ENCODE measurements at regions not wholly inside any gene's neighbourhood (a gene's known extent, or its start where the extent isn't known, plus 50 kb on each side); places are given as distances from the start of the nearest gene placed in this dataset.

DNA sequence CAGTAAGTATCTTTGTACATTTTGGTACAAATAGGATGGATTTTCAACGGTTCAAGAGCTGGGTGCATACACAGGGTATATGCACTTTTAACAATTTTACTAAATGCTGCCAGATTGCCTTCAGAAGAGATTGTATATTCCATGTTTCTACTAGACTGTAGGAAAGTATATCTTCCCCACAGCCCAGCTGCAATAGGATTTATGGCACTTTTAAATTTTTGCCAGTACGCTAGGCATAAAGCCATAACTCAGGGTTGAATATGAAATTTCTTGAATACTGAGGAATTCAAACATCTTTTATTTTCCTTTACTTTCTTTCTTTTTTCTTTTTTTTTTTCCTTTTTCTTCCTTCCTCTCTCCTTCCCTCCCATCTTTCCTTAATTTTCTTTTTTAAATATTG is 78.7 kb upstream of the SULF2 start:
- H3K4me3 ChIP-seq (ENCODE audit: low read depth, low read length), result no peak overlapping the region
- peak in 1 of 6 donors; percentile 34 for DNase-seq (ENCODE audit: low read depth in 4 of 6, low spot score in 6 of 6)
- no peak overlapping the region for H3K27ac ChIP-seq (ENCODE audit: low read depth, low read length)
- peaks cover 2% of the 10 kb centered on the region for H3K27me3 ChIP-seq (ENCODE audit: control insufficient read depth, insufficient read depth, low read length)
- no peaks in the 10 kb centered on the region for H3K9me3 ChIP-seq (ENCODE audit: control insufficient read depth, insufficient read depth, low read length)
- peaks cover 4% of the 10 kb centered on the region for H3K4me1 ChIP-seq (ENCODE audit: control insufficient read depth, insufficient read depth, low read length)
- no CpG with 5 or more reads among the region's 2 CpGs for WGBS (ENCODE audit: insufficient coverage)
- no peaks in the 10 kb centered on the region for H3K36me3 ChIP-seq (ENCODE audit: control insufficient read depth, insufficient read depth, low read length)

DNA sequence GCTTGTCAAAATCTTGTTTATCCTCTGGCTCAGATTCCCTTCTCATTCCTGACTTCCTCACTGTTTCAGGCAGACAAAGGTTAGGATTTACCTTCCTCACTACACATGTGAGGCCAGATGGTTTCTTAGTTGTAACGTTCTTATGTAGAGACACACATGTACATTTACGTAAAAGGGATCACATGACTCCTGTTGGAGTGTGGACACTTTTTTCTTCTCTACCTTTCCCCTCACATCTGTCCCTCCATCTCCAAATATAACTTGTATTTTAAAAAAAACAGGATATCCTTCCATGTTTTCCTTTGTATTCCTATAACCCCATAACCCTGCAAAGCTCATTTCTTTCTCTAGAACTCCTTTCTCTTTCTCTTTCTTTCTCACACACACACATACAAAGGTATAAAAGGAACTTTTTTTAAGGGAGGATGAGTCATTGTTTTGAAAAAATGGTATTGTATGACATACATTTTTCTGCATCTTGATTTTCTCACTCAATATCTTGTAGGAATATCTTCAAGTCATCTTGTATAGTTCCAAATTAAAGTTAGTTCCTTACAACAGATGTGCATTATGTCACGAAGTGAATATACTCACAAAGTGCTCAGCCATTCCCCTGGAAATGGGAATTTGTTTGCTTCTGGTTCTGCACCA is 78.2 kb upstream of the SULF2 start:
- Histone ChIP-seq H3K4me3 (ENCODE audit: low read depth, low read length) (no peak overlapping the region), H3K27me3 (ENCODE audit: control insufficient read depth, insufficient read depth, low read length) (peaks cover 2% of the 10 kb centered on the region), H3K4me1 (ENCODE audit: control insufficient read depth, insufficient read depth, low read length) (peaks cover 4% of the 10 kb centered on the region), H3K27ac (ENCODE audit: low read depth, low read length) (no peak overlapping the region), H3K9me3 (ENCODE audit: control insufficient read depth, insufficient read depth, low read length) (no peaks in the 10 kb centered on the region), H3K36me3 (ENCODE audit: control insufficient read depth, insufficient read depth, low read length) (no peaks in the 10 kb centered on the region)
- DNase-seq (ENCODE audit: low read depth in 4 of 6, low spot score in 6 of 6), result peak in 1 of 6 donors; percentile 21
- WGBS (ENCODE audit: insufficient coverage), result 100% methylated on average over 1 of the region's 3 CpGs

DNA sequence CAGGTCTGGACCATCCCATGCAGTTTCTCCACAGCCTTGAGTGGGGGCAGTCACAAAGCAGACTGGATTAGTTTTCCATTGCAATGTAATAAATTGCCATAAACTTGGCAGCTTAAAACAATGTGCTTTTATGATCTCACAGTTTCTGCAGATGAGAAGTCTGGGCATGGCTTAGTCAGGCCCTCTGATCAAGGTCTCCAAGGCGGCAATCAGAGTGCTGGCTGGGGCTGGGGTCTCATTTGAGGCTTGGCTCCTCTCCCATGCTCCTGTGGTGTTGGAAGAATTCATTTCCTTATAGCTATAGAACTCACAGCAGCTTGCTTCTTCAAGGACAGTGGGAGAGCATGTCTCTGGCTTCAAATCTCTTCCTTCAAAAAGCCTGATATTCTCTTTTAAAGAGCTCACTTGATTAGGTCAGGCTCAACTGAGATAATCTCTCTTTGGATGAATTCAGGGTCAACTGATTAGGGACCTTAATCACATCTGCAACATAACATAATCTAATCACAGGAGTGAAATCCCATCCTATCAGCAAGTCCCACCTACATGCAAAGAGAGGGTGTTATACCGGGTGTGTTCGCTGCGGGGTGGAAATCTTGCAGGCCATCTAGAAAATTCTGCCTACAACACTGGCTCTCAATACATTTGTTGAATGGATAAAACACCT is 77.4 kb upstream of the SULF2 start:
- Histone ChIP-seq H3K27me3 (ENCODE audit: control insufficient read depth, insufficient read depth, low read length) (peaks cover 2% of the 10 kb centered on the region), H3K36me3 (ENCODE audit: control insufficient read depth, insufficient read depth, low read length) (no peaks in the 10 kb centered on the region), H3K9me3 (ENCODE audit: control insufficient read depth, insufficient read depth, low read length) (no peaks in the 10 kb centered on the region), H3K4me3 (ENCODE audit: low read depth, low read length) (no peak overlapping the region), H3K27ac (ENCODE audit: low read depth, low read length) (no peak overlapping the region), H3K4me1 (ENCODE audit: control insufficient read depth, insufficient read depth, low read length) (peaks cover 8% of the 10 kb centered on the region)
- WGBS (ENCODE audit: insufficient coverage), result 100% methylated on average over 3 of the region's 4 CpGs
- no peak for DNase-seq (ENCODE audit: low read depth in 4 of 6, low spot score in 6 of 6)

DNA sequence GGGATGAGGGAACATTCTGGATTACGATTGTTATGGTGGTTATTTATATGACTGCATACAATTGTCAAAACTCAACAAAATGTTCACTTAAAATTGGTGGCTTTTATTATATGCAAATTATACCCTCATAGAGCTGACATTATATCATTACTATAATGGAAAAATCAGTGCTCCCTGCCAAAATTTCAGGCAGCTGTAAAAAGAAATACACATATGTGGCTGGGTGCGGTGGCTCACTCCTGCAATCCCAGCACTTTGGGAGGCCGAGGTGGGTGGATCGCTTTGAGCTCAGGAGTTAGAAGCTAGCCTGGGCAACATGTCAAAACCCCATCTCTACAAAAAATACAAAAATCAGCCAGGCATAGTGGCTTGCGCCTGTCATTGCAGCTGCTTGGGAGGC is 75.8 kb upstream of the SULF2 start:
- no peaks in the 10 kb centered on the region for H3K36me3 ChIP-seq (ENCODE audit: control insufficient read depth, insufficient read depth, low read length)
- no peak overlapping the region for H3K4me3 ChIP-seq (ENCODE audit: low read depth, low read length)
- DNase-seq (ENCODE audit: low read depth in 4 of 6, low spot score in 6 of 6), result no peak
- 100% methylated on average over 1 of the region's 5 CpGs for WGBS (ENCODE audit: insufficient coverage)
- H3K27ac ChIP-seq (ENCODE audit: low read depth, low read length), result no peak overlapping the region
- no peaks in the 10 kb centered on the region for H3K9me3 ChIP-seq (ENCODE audit: control insufficient read depth, insufficient read depth, low read length)
- H3K27me3 ChIP-seq (ENCODE audit: control insufficient read depth, insufficient read depth, low read length), result peaks cover 2% of the 10 kb centered on the region
- peaks cover 19% of the 10 kb centered on the region for H3K4me1 ChIP-seq (ENCODE audit: control insufficient read depth, insufficient read depth, low read length)

DNA sequence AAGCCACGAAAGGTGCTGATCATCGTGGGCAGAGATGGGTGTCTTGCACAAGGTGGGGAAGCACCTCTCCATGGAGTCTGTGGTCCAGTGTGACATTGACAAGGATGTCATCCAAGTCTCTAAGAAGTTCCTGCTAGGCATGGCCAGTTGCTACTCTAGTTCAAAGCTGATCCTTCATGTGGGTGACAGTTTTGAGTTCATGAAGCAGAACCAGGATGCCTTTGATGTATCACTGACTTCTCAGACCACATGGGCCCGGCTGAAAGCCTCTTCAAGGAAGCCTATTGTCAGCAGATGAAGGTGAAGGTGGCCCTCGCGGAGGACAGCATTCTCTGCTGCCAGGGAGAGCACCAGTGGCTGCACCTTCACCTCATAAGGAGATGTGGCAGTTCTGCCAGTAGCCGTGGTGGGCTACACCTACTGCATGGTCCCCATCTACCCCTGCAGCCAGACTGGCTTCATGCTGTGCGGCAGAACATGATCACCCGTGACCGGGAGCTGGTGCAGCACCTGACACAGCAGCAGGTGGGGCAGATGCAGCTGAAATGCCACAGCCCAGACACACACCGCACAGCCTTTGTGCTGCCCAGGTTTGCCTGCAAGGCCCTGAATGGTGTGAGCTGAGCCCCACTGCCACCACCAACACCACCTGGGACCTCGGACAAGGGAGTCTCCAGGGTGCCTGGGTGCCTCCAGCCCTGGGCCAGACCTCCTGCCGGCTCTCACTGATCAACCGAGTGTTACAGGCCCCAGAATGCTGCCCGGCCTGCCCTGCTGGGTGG is 75.0 kb upstream of the SULF2 start:
- H3K27me3 ChIP-seq (ENCODE audit: control insufficient read depth, insufficient read depth, low read length), result no peaks in the 10 kb centered on the region
- 89% methylated on average over 12 of the region's 14 CpGs for WGBS (ENCODE audit: insufficient coverage)
- no peaks in the 10 kb centered on the region for H3K36me3 ChIP-seq (ENCODE audit: control insufficient read depth, insufficient read depth, low read length)
- H3K9me3 ChIP-seq (ENCODE audit: control insufficient read depth, insufficient read depth, low read length), result no peaks in the 10 kb centered on the region
- DNase-seq (ENCODE audit: low read depth in 4 of 6, low spot score in 6 of 6), result no peak
- peaks cover 19% of the 10 kb centered on the region for H3K4me1 ChIP-seq (ENCODE audit: control insufficient read depth, insufficient read depth, low read length)
- no peak overlapping the region for H3K27ac ChIP-seq (ENCODE audit: low read depth, low read length)
- no peak overlapping the region for H3K4me3 ChIP-seq (ENCODE audit: low read depth, low read length)

DNA sequence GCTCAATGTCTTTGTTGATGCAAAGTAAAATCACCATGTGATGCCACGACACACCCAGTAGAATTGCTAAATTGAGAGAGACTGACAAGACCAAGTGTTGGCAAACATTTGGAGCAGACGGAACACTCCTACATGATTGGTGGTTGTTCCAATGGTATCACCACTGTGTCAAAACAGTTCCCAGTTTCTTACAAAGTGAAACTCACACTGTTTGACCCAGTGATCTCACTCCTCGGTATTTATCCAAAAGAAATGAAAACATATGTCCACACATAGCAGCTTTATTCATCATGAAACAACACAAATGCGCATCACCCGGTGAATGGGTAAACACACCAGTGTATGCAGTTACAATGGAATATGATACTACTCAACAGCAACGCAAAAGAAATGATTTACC is 74.0 kb upstream of the SULF2 start:
- 88% methylated on average over 6 of the region's 6 CpGs for WGBS (ENCODE audit: insufficient coverage)
- Histone ChIP-seq H3K4me3 (ENCODE audit: low read depth, low read length) (no peak overlapping the region), H3K36me3 (ENCODE audit: control insufficient read depth, insufficient read depth, low read length) (no peaks in the 10 kb centered on the region), H3K27ac (ENCODE audit: low read depth, low read length) (no peak overlapping the region), H3K27me3 (ENCODE audit: control insufficient read depth, insufficient read depth, low read length) (peaks cover 2% of the 10 kb centered on the region), H3K9me3 (ENCODE audit: control insufficient read depth, insufficient read depth, low read length) (peaks cover 4% of the 10 kb centered on the region), H3K4me1 (ENCODE audit: control insufficient read depth, insufficient read depth, low read length) (peaks cover 19% of the 10 kb centered on the region)
- peak in 1 of 6 donors; percentile 47 for DNase-seq (ENCODE audit: low read depth in 4 of 6, low spot score in 6 of 6)

DNA sequence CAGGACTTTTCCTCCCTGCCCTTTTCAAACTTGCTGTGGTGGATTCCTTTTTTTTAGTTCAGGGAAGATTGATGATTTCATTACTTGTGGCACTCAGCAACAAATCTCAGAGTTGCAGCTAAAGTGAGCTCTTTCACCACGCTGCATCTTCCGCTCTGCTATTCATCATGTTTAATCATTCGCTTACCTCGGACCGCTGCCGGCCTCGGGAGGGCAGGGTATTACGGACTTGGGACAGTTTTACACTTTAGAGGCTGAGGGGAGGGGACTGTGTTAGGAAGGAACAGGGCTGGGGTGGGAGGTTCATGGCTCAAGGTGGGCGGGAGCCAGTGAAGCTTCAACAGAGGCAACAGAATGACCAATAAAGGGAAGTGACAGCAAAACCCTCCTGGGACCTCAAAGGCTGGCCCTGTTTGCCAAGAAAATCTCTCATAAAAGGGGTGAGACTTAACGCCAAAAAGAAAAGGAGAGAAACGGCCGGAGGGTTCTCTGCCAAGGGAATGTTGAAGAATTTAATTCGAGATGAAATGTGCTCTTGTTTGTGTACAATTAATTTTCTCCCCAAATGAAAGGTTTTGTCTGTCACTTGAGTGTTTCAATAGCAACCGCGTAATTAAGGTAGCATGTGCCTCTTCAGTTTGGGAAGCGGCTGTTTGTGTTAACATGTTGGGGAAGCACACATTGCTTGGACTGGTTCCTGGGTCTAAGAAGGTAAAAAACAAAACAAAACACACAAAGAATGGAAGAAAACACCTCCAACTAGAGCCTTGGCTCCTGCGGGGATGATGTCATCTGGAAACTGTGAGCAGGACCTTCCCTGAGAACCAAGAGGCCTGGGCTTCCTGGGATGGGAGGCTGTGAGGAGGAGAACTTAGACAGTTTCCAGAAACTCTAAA is 72.5 kb upstream of the SULF2 start:
- peak in 2 of 6 donors; percentile 79 to 80 for DNase-seq (ENCODE audit: low read depth in 4 of 6, low spot score in 6 of 6)

DNA sequence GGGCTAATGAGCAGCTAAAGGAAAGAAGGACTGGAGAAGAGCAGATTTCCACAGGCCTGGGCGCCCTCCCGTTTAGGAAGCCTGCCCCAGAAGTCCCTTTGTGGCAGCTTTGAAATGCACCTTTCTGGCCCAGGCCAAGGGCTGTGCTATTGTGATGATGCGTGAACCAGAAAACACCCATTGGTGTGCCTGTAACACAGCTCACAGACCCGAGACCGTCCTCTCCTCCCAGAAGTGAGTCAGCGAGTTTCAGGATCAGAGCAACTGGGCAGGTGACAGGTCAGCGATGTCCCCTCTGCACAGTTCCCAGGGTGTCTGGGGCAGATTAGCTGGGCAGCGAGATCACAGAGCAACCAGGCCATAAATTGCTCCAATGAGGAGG is 71.9 kb upstream of the SULF2 start:
- Histone ChIP-seq H3K4me1 (ENCODE audit: control insufficient read depth, insufficient read depth, low read length) (peaks cover 19% of the 10 kb centered on the region), H3K27me3 (ENCODE audit: control insufficient read depth, insufficient read depth, low read length) (peaks cover 2% of the 10 kb centered on the region), H3K9me3 (ENCODE audit: control insufficient read depth, insufficient read depth, low read length) (peaks cover 4% of the 10 kb centered on the region), H3K27ac (ENCODE audit: low read depth, low read length) (peak overlapping the region; percentile 67), H3K4me3 (ENCODE audit: low read depth, low read length) (no peak overlapping the region), H3K36me3 (ENCODE audit: control insufficient read depth, insufficient read depth, low read length) (no peaks in the 10 kb centered on the region)
- DNase-seq (ENCODE audit: low read depth in 4 of 6, low spot score in 6 of 6), result no peak
- WGBS (ENCODE audit: insufficient coverage), result 44% methylated on average over 8 of the region's 8 CpGs

More for the DNA sequence above, 72.5 kb upstream of the SULF2 start:
- peaks cover 19% of the 10 kb centered on the region for H3K4me1 ChIP-seq (ENCODE audit: control insufficient read depth, insufficient read depth, low read length)
- WGBS (ENCODE audit: insufficient coverage), result 11% methylated on average over 6 of the region's 17 CpGs
- peak overlapping the region; percentile 67 for H3K27ac ChIP-seq (ENCODE audit: low read depth, low read length)
- H3K4me3 ChIP-seq (ENCODE audit: low read depth, low read length), result no peak overlapping the region
- H3K9me3 ChIP-seq (ENCODE audit: control insufficient read depth, insufficient read depth, low read length), result peaks cover 4% of the 10 kb centered on the region
- peaks cover 2% of the 10 kb centered on the region for H3K27me3 ChIP-seq (ENCODE audit: control insufficient read depth, insufficient read depth, low read length)
- H3K36me3 ChIP-seq (ENCODE audit: control insufficient read depth, insufficient read depth, low read length), result no peaks in the 10 kb centered on the region

DNA sequence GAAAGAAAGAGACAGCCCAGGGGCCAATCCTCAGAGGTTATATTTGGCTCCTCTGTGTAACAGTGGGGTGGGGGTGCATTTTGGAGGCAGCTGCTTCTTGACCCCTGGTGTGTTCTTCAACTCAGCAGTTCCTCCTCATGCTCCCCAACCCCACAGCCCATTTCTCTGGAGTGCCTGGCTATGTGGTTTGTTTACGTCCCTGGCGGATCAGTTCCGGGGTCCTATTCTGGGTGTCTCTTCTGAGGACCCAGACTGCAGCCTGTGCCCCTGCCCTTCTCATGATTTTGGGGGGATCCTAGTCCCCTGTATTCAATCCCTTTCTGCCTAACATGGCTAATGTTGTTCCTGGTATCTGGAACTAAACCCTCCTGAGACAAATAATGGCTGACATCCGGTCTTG is 70.5 kb upstream of the SULF2 start:
- peaks cover 2% of the 10 kb centered on the region for H3K27me3 ChIP-seq (ENCODE audit: control insufficient read depth, insufficient read depth, low read length)
- H3K9me3 ChIP-seq (ENCODE audit: control insufficient read depth, insufficient read depth, low read length), result peaks cover 4% of the 10 kb centered on the region
- H3K36me3 ChIP-seq (ENCODE audit: control insufficient read depth, insufficient read depth, low read length), result no peaks in the 10 kb centered on the region
- H3K27ac ChIP-seq (ENCODE audit: low read depth, low read length), result no peak overlapping the region
- peaks cover 19% of the 10 kb centered on the region for H3K4me1 ChIP-seq (ENCODE audit: control insufficient read depth, insufficient read depth, low read length)
- no peak overlapping the region for H3K4me3 ChIP-seq (ENCODE audit: low read depth, low read length)
- WGBS (ENCODE audit: insufficient coverage), result 96% methylated on average over 3 of the region's 4 CpGs
- no peak for DNase-seq (ENCODE audit: low read depth in 4 of 6, low spot score in 6 of 6)

Measured in spinal cord (tissue), 9 donors.